KMS-11 (cell line): ENCODE measurements at regions not wholly inside any gene's neighbourhood (a gene's known extent, or its start where the extent isn't known, plus 50 kb on each side); places are given as distances from the start of the nearest gene placed in this dataset.
"Not testable (repeated sequence)": the region's sequence is repeated elsewhere in the genome, so short reads cannot be mapped to it uniquely, and the experiment has no call there.

Source experiments
- H2AFZ ChIP-seq: fragments of 200-600 bp; sonication (generic); 2 replicates; pipeline ENCODE4 v1.6.1; 2016; ENCODE audit warnings: antibody characterized with exemption, mixed run types, low read depth
- H3K27ac ChIP-seq: fragments of 200-600 bp; sonication (generic); 2 replicates; pipeline ENCODE4 v1.6.1; 2016; ENCODE audit warnings: mild to moderate bottlenecking, mixed run types
- H3K27me3 ChIP-seq: fragments of 200-600 bp; sonication (generic); 2 replicates; pipeline ENCODE4 v1.6.1; 2017; ENCODE audit warnings: mild to moderate bottlenecking, low read depth, mixed run types, moderate library complexity; ENCODE audit not compliant: insufficient read depth
- H3K36me3 ChIP-seq: fragments of 200-600 bp; sonication (generic); 2 replicates; pipeline ENCODE4 v1.6.1; 2017; ENCODE audit warnings: mild to moderate bottlenecking, mixed run types; ENCODE audit not compliant: insufficient read depth
- H3K4me1 ChIP-seq: fragments of 200-600 bp; sonication (generic); 2 replicates; pipeline ENCODE4 v1.6.1; 2016; ENCODE audit warnings: mild to moderate bottlenecking, low read depth, mixed run types; ENCODE audit not compliant: poor library complexity, severe bottlenecking
- H3K4me2 ChIP-seq: fragments of 200-600 bp; sonication (generic); 2 replicates; pipeline ENCODE4 v1.7.0; 2016; ENCODE audit warnings: mild to moderate bottlenecking, mixed run types
- H3K4me3 ChIP-seq: fragments of 200-600 bp; sonication (generic); IDR thresholded peaks from 2 replicates; pipeline ENCODE4 v1.6.1; 2017; ENCODE audit warnings: low read depth, low read length, mixed read lengths; ENCODE audit not compliant: insufficient read depth
- H3K79me2 ChIP-seq: fragments of 200-600 bp; sonication (generic); 2 replicates; pipeline ENCODE4 v1.6.1; 2016; ENCODE audit warnings: low read depth, mixed run types; ENCODE audit not compliant: insufficient read depth
- H3K9ac ChIP-seq: fragments of 200-600 bp; sonication (generic); 2 replicates; pipeline ENCODE4 v1.6.1; 2016; ENCODE audit warnings: mild to moderate bottlenecking, mixed run types
- H4K20me1 ChIP-seq: fragments of 200-600 bp; sonication (generic); 2 replicates; pipeline ENCODE4 v1.6.1; 2016; ENCODE audit warnings: mild to moderate bottlenecking, mixed run types; ENCODE audit not compliant: insufficient read depth
- CTCF ChIP-seq: fragments of 200-600 bp; sonication (generic); conservative IDR thresholded peaks from 2 replicates; pipeline ENCODE4 v1.6.1; 2017; ENCODE audit warnings: low read depth, mild to moderate bottlenecking, antibody characterized with exemption, low read length, moderate library complexity, mixed read lengths

- Histone ChIP-seq H3K79me2 (no peaks in the 10 kb centered on the region), H2AFZ (no peak overlapping the region), H3K4me1 (no peaks in the 10 kb centered on the region), H3K27me3 (no peaks in the 10 kb centered on the region), H3K4me2 (no peak overlapping the region), H4K20me1 (no peaks in the 10 kb centered on the region), H3K36me3 (no peaks in the 10 kb centered on the region), H3K27ac (no peak overlapping the region), H3K9ac (no peak overlapping the region), H3K4me3 (no peak overlapping the region)
- TF ChIP-seq CTCF, result no peak
Measured at GRCh38 chr3:25844891-25845290, 55.0 kb downstream of the OXSM start.

- no peak overlapping the region for H3K27ac ChIP-seq
- no peak overlapping the region for H3K4me3 ChIP-seq
- no peaks in the 10 kb centered on the region for H4K20me1 ChIP-seq
- TF ChIP-seq CTCF, result no peak
- no peak overlapping the region for H3K9ac ChIP-seq
- no peaks in the 10 kb centered on the region for H3K36me3 ChIP-seq
- H2AFZ ChIP-seq, result no peak overlapping the region
- H3K27me3 ChIP-seq, result no peaks in the 10 kb centered on the region
- H3K4me2 ChIP-seq, result no peak overlapping the region
- no peaks in the 10 kb centered on the region for H3K4me1 ChIP-seq
- H3K79me2 ChIP-seq, result no peaks in the 10 kb centered on the region
Measured at GRCh38 chr3:25846282-25846681, 56.4 kb downstream of the OXSM start.

- H3K36me3 ChIP-seq, result no peaks in the 10 kb centered on the region
- H3K4me2 ChIP-seq, result no peak overlapping the region
- H3K9ac ChIP-seq, result no peak overlapping the region
- no peaks in the 10 kb centered on the region for H3K79me2 ChIP-seq
- H4K20me1 ChIP-seq, result no peaks in the 10 kb centered on the region
- H3K4me1 ChIP-seq, result peaks cover 10% of the 10 kb centered on the region
- no peak overlapping the region for H3K27ac ChIP-seq
- no peak overlapping the region for H2AFZ ChIP-seq
- H3K4me3 ChIP-seq, result no peak overlapping the region
- no peak for TF ChIP-seq CTCF
- no peaks in the 10 kb centered on the region for H3K27me3 ChIP-seq
Measured at GRCh38 chr3:25849091-25849490, 59.2 kb downstream of the OXSM start.

GRCh38 chr3:25849641-25850385, 59.9 kb downstream of the OXSM start:
- H3K79me2 ChIP-seq, result no peaks in the 10 kb centered on the region
- H3K4me2 ChIP-seq, result no peak overlapping the region
- peaks cover 17% of the 10 kb centered on the region for H3K4me1 ChIP-seq
- no peak overlapping the region for H3K4me3 ChIP-seq
- H3K27me3 ChIP-seq, result no peaks in the 10 kb centered on the region
- TF ChIP-seq CTCF, result no peak
- H3K27ac ChIP-seq, result no peak overlapping the region
- H3K36me3 ChIP-seq, result no peaks in the 10 kb centered on the region
- H4K20me1 ChIP-seq, result no peaks in the 10 kb centered on the region
- H3K9ac ChIP-seq, result no peak overlapping the region
- no peak overlapping the region for H2AFZ ChIP-seq

- peaks cover 21% of the 10 kb centered on the region for H3K4me1 ChIP-seq
- H4K20me1 ChIP-seq, H3K36me3 ChIP-seq, H3K9ac ChIP-seq, H3K27ac ChIP-seq, H3K4me2 ChIP-seq, H2AFZ ChIP-seq, H3K79me2 ChIP-seq, H3K4me3 ChIP-seq, H3K27me3 ChIP-seq: not testable (repeated sequence)
Measured at GRCh38 chr3:25851693-25852259, 61.9 kb downstream of the OXSM start.
